GM21619 (cell line): ENCODE measurements at regions not wholly inside any gene's neighbourhood (a gene's known extent, or its start where the extent isn't known, plus 50 kb on each side); places are given as distances from the start of the nearest gene placed in this dataset.

Source experiments
- ATAC-seq: cut with Tn5 transposase; IDR thresholded peaks from one replicate; pipeline ENCODE4 v1.9.1; 2021; ENCODE audit not compliant: unreplicated experiment

- no peak for ATAC-seq
Observed at GRCh38 chr2:151197184-151198108, 64.2 kb downstream of the RBM43 start.

GRCh38 chr2:151193576-151193975, 68.1 kb downstream of the RBM43 start:
- ATAC-seq, result no peak

- ATAC-seq, result no peak
Observed at GRCh38 chr2:151192681-151193080, 69.0 kb downstream of the RBM43 start.

- no peak for ATAC-seq
Observed at GRCh38 chr2:151191001-151191400, 70.7 kb downstream of the RBM43 start.

- no peak for ATAC-seq
Observed at GRCh38 chr2:151189125-151189524, 72.5 kb downstream of the RBM43 start.

GRCh38 chr2:151186011-151186410, 75.7 kb downstream of the RBM43 start:
- ATAC-seq, result no peak

GRCh38 chr2:151182899-151183809, 78.5 kb downstream of the RBM43 start:
- no peak for ATAC-seq

GRCh38 chr2:151182396-151182795, 79.3 kb downstream of the RBM43 start:
- no peak for ATAC-seq

- ATAC-seq, result no peak
Observed at GRCh38 chr2:151181524-151181923, 80.1 kb downstream of the RBM43 start.

- no peak for ATAC-seq
Observed at GRCh38 chr2:151180123-151180522, 81.5 kb downstream of the RBM43 start.

- no peak for ATAC-seq
Observed at GRCh38 chr2:151178207-151178606, 83.5 kb downstream of the RBM43 start.

- no peak for ATAC-seq
Observed at GRCh38 chr2:151177756-151178155, 83.9 kb downstream of the RBM43 start.

- ATAC-seq, result no peak
Observed at GRCh38 chr2:151176661-151177060, 85.0 kb downstream of the RBM43 start.

- ATAC-seq, result no peak
Observed at GRCh38 chr2:151175864-151176263, 85.8 kb downstream of the RBM43 start.

- no peak for ATAC-seq
Observed at GRCh38 chr2:151174127-151174526, 87.5 kb downstream of the RBM43 start.

GRCh38 chr2:151171186-151171585, 90.5 kb downstream of the RBM43 start:
- ATAC-seq, result no peak

- no peak for ATAC-seq
Observed at GRCh38 chr2:151166410-151166809, 95.3 kb downstream of the RBM43 start.

- no peak for ATAC-seq
Observed at GRCh38 chr2:151165105-151165684, 96.5 kb downstream of the RBM43 start.

GRCh38 chr2:151161821-151162551, 99.7 kb downstream of the RBM43 start:
- no peak for ATAC-seq

- ATAC-seq, result no peak
Observed at GRCh38 chr2:151159109-151159662, 102.5 kb downstream of the RBM43 start.
